ENCODE measurements at regions not wholly inside any gene's neighbourhood (a gene's known extent, or its start where the extent isn't known, plus 50 kb on each side); places are given as distances from the start of the nearest gene placed in this dataset.

GRCh38 chr7:124489082-124489819 lies 276.3 kb downstream of the GPR37 start:
- no peak for DNase-seq

- no peak for DNase-seq
Measured at GRCh38 chr7:124482229-124482628, 283.4 kb downstream of the GPR37 start.

GRCh38 chr7:124480821-124481290 lies 284.7 kb downstream of the GPR37 start:
- no peak for DNase-seq

GRCh38 chr7:124480036-124480820 lies 285.4 kb downstream of the GPR37 start:
- no peak for DNase-seq

- DNase-seq, result peak; percentile 98
Measured at GRCh38 chr7:124462249-124462648, 303.3 kb downstream of the GPR37 start.

- DNase-seq, result no peak
Measured at GRCh38 chr7:124460555-124460954, 305.0 kb downstream of the GPR37 start.

GRCh38 chr7:124460056-124460450 lies 305.5 kb downstream of the GPR37 start:
- DNase-seq, result peak; percentile 63

GRCh38 chr7:124459101-124460055 lies 306.2 kb downstream of the GPR37 start:
- peak; percentile 97 for DNase-seq

- DNase-seq, result peak; percentile 87
Measured at GRCh38 chr7:124457841-124458240, 307.8 kb downstream of the GPR37 start.

GRCh38 chr7:124456286-124456685 lies 309.3 kb downstream of the GPR37 start:
- DNase-seq, result no peak

GRCh38 chr7:124452186-124452585 lies 313.4 kb downstream of the GPR37 start:
- no peak for DNase-seq

- DNase-seq, result no peak
Measured at GRCh38 chr7:124449896-124450295, 315.7 kb downstream of the GPR37 start.

GRCh38 chr7:124444696-124445480 lies 320.7 kb downstream of the GPR37 start:
- no peak for DNase-seq

GRCh38 chr7:124443762-124444161 lies 321.8 kb downstream of the GPR37 start:
- DNase-seq, result no peak

- peak; percentile 70 for DNase-seq
Measured at GRCh38 chr7:124440081-124440480, 325.5 kb downstream of the GPR37 start.

GRCh38 chr7:124432009-124432578 lies 333.5 kb downstream of the GPR37 start:
- DNase-seq, result no peak

- DNase-seq, result no peak
Measured at GRCh38 chr7:124429923-124430322, 335.7 kb downstream of the GPR37 start.

GRCh38 chr7:124428781-124429180 lies 336.8 kb downstream of the GPR37 start:
- DNase-seq, result no peak

GRCh38 chr7:124426621-124427020 lies 339.0 kb downstream of the GPR37 start:
- no peak for DNase-seq

GRCh38 chr7:124423863-124424262 lies 341.7 kb downstream of the GPR37 start:
- no peak for DNase-seq

- DNase-seq, result no peak
Measured at GRCh38 chr7:124422081-124422480, 343.5 kb downstream of the GPR37 start.

- DNase-seq, result no peak
Measured at GRCh38 chr7:124420367-124420766, 345.2 kb downstream of the GPR37 start.

Data from HCEC 1CT (cell line).